HepG2 (cell line): ENCODE measurements at regions not wholly inside any gene's neighbourhood (a gene's known extent, or its start where the extent isn't known, plus 50 kb on each side); places are given as distances from the start of the nearest gene placed in this dataset.

Source experiments
- ATAC-seq: fragments of 200-7000 bp; cut with Tn5 transposase; 3 replicates; pipeline ENCODE4 v1.9.1; 2020; ENCODE audit warnings: mild to moderate bottlenecking, moderate library complexity
- BruUV-seq: library from RNA; stranded (reverse); fragments of 400-500 nt; replicated peaks from 2 replicates; lab custom pipeline; 2021; lab: Mats Ljungman, UMichigan
- CTCF ChIA-PET: fragments of 300-600 bp; formaldehyde crosslinking; extraction: SDS; loops from one replicate; lab custom pipeline; 2021; ENCODE audit warnings: low total read pairs, inconsistent platforms, low intra/inter-chr PET ratio; lab: Yijun Ruan, JAX
- POLR2A ChIA-PET: fragments of 350-600 bp; sonication (Branson Sonifier 250); formaldehyde crosslinking; loops from one replicate; lab custom pipeline; 2020; ENCODE audit warnings: antibody characterized with exemption, inconsistent platforms; lab: Yijun Ruan, JAX
- DNase-seq: peaks from one replicate; pipeline ENCODE4 v3.0.0-alpha.2; 2015; ENCODE audit warnings: low spot score
- FAIRE-seq: peaks from 3 replicates; lab custom pipeline; 2011; peaks lifted over from hg19 to GRCh38; lab: Jason Lieb, UNC
- H2AFZ ChIP-seq: one replicate; pipeline ENCODE4 v1.6.1; 2011; ENCODE audit warnings: low read length, inconsistent platforms
- H3K27ac ChIP-seq: fragments of 300-600 bp; 3 replicates; pipeline ENCODE4 v1.8.0; 2011; ENCODE audit warnings: mixed run types, mild to moderate bottlenecking, mixed read lengths, low read length, inconsistent platforms; ENCODE audit not compliant: insufficient read depth; ENCODE audit errors: extremely low read length
- H3K27me3 ChIP-seq, 2 experiments: fragments of 200-600 bp in 1 of 2; 2 replicates in 1 of 2; 3 replicates in 1 of 2; pipeline versions ENCODE4 v1.6.0 to v1.8.0; 2011; ENCODE audit warnings: low read length in 2 of 2, mild to moderate bottlenecking in 2 of 2, moderate library complexity in 2 of 2, inconsistent platforms in 1 of 2; ENCODE audit not compliant: insufficient read depth in 2 of 2, control insufficient read depth in 1 of 2
- H3K36me3 ChIP-seq, 2 experiments: fragments of 200-600 bp in 1 of 2; replicated peaks in 1 of 2; 2 replicates in 1 of 2; 3 replicates in 1 of 2; pipeline versions ENCODE4 v1.5.1 to v1.8.0; 2011; ENCODE audit warnings: low read length in 2 of 2, inconsistent platforms in 1 of 2; ENCODE audit not compliant: insufficient read depth in 2 of 2, control insufficient read depth in 1 of 2
- H3K4me1 ChIP-seq: 2 replicates; pipeline ENCODE4 v1.5.1; 2012; ENCODE audit warnings: low read length, inconsistent platforms; ENCODE audit not compliant: insufficient read depth
- H3K4me2 ChIP-seq: 2 replicates; pipeline ENCODE4 v1.6.0; 2011; ENCODE audit warnings: low read depth, low read length, inconsistent platforms
- H3K4me3 ChIP-seq, 3 experiments: fragments of 200-600 bp in 1 of 3; sonication (generic), shearing (Covaris generic) in 1 of 3; replicated peaks in 1 of 3; 2 replicates each; pipeline ENCODE4 v1.5.1; 2011 to 2016; ENCODE audit warnings: low read length in 3 of 3, inconsistent platforms in 2 of 3, low read depth in 2 of 3, mild to moderate bottlenecking in 2 of 3, control low read depth in 1 of 3, mixed read lengths in 1 of 3; ENCODE audit not compliant: insufficient read depth in 1 of 3
- H3K79me2 ChIP-seq: one replicate; pipeline ENCODE4 v1.6.1; 2011; ENCODE audit warnings: low read length, inconsistent platforms; ENCODE audit not compliant: insufficient read depth
- H3K9ac ChIP-seq: 2 replicates; pipeline ENCODE4 v1.6.0; 2011; ENCODE audit warnings: mild to moderate bottlenecking, low read depth, low read length, inconsistent platforms; ENCODE audit not compliant: insufficient read depth
- H3K9me3 ChIP-seq: 2 replicates; pipeline ENCODE4 v1.5.1; 2012; ENCODE audit warnings: mild to moderate bottlenecking, low read length
- H4K20me1 ChIP-seq: 2 replicates; pipeline ENCODE4 v1.6.0; 2011; ENCODE audit warnings: inconsistent platforms, mild to moderate bottlenecking, low read length, moderate library complexity; ENCODE audit not compliant: insufficient read depth
- AGO2 ChIP-seq: fragments of 200-400 bp; formaldehyde crosslinking; optimal IDR thresholded peaks from 2 replicates; pipeline ENCODE3; 2017; ENCODE audit warnings: mild to moderate bottlenecking, low read depth, low read length, moderate library complexity
- BCL3 ChIP-seq: sonication (generic); formaldehyde crosslinking; IDR thresholded peaks from 2 replicates; pipeline ENCODE4 v1.5.1; 2020; ENCODE audit warnings: mild to moderate bottlenecking, missing genetic modification reagents, moderate library complexity
- BORCS8-MEF2B ChIP-seq: sonication (generic); formaldehyde crosslinking; IDR thresholded peaks from 2 replicates; pipeline ENCODE4 v1.8.0; 2022; ENCODE audit warnings: mild to moderate bottlenecking, missing genetic modification reagents
- CBFB ChIP-seq: sonication (generic); formaldehyde crosslinking; IDR thresholded peaks from 2 replicates; pipeline ENCODE4 v1.4.0; 2020; ENCODE audit warnings: missing genetic modification reagents
- GATAD1 ChIP-seq: IDR thresholded peaks from 2 replicates; pipeline ENCODE4 v1.6.1; 2016; ENCODE audit warnings: missing genetic modification reagents, missing compliant biosample characterization
- HDAC1 ChIP-seq: sonication (generic); formaldehyde crosslinking; IDR thresholded peaks from 2 replicates; pipeline ENCODE4 v1.5.1; 2020; ENCODE audit warnings: mild to moderate bottlenecking, missing genetic modification reagents
- HES4 ChIP-seq: sonication (generic); formaldehyde crosslinking; IDR thresholded peaks from 2 replicates; pipeline ENCODE4 v1.9.0; 2021; ENCODE audit warnings: mild to moderate bottlenecking, missing genetic modification reagents, borderline replicate concordance
- HMG20B ChIP-seq: conservative IDR thresholded peaks from 2 replicates; pipeline ENCODE4 v1.6.1; 2016; ENCODE audit warnings: missing genetic modification reagents, missing compliant biosample characterization
- HOXA9 ChIP-seq: sonication (generic); formaldehyde crosslinking; IDR thresholded peaks from 2 replicates; pipeline ENCODE4 v1.8.1; 2022; ENCODE audit warnings: missing genetic modification reagents, mild to moderate bottlenecking, moderate library complexity, borderline replicate concordance
- RARA ChIP-seq: IDR thresholded peaks from 2 replicates; pipeline ENCODE4 v1.6.1; 2016; ENCODE audit warnings: missing genetic modification reagents, missing compliant biosample characterization
- TBP ChIP-seq: sonication (generic); formaldehyde crosslinking; IDR thresholded peaks from 2 replicates; pipeline ENCODE4 v1.5.0; 2020; ENCODE audit warnings: missing genetic modification reagents
- TCF7 ChIP-seq: sonication (generic); IDR thresholded peaks from 2 replicates; pipeline ENCODE4 v1.6.1; 2016; ENCODE audit warnings: antibody characterized with exemption, low read depth
- THAP9 ChIP-seq: sonication (generic); formaldehyde crosslinking; IDR thresholded peaks from 2 replicates; pipeline ENCODE4; 2020; ENCODE audit warnings: missing genetic modification reagents, mild to moderate bottlenecking, borderline replicate concordance
- UBTF ChIP-seq: sonication (generic); formaldehyde crosslinking; IDR thresholded peaks from 2 replicates; pipeline ENCODE4 v1.4.0; 2020; ENCODE audit warnings: mild to moderate bottlenecking, missing genetic modification reagents
- ZNF704 ChIP-seq: sonication (generic); formaldehyde crosslinking; IDR thresholded peaks from 2 replicates; pipeline ENCODE4 v1.8.1; 2023; ENCODE audit warnings: mild to moderate bottlenecking, inconsistent platforms, moderate library complexity, missing genetic modification reagents, borderline replicate concordance
- ZSCAN12 ChIP-seq: sonication (generic); formaldehyde crosslinking; IDR thresholded peaks from 2 replicates; pipeline ENCODE4 v1.9.0; 2021; ENCODE audit warnings: mild to moderate bottlenecking, missing genetic modification reagents
- WGBS: methylation state at CpG from one replicate; pipeline ENCODE4 v1.1.6; 2017; ENCODE audit warnings: low lambda C conversion rate; 5-methylcytosine and 5-hydroxymethylcytosine counted together
- in situ Hi-C: cut with HindIII; loops from 2 replicates; pipeline ENCODE4 v1.10.0; 2017; ENCODE audit warnings: low pct_unique_long_range_greater_than_20kb; ENCODE audit not compliant: extremely low pct_ligation_motif_present
- intact Hi-C: fragments of 100-400 bp; cut with micrococcal nuclease; formaldehyde crosslinking; loops from one replicate; pipeline ENCODE4 v1.10.0; 2022; ENCODE audit not compliant: unreplicated experiment

- ChIA-PET CTCF (no interaction called here), POLR2A (no interaction called here)
- no peaks in the 10 kb centered on the region for H3K79me2 ChIP-seq
- TF ChIP-seq CBFB (CRISPR knock-in tag) (peak; percentile 72; the same call in 1 of the 2 replicates), TCF7 (0 out of 2 replicates have a peak, but pooled peaks have one; percentile 17), THAP9 (CRISPR knock-in tag) (0 out of 2 replicates have a peak, but pooled peaks have one; percentile 15), GATAD1 (CRISPR knock-in tag) (no peak), BORCS8-MEF2B (peak; percentile 41; the same call in 1 of the 2 replicates), ZSCAN12 (no peak), UBTF (CRISPR knock-in tag) (peak; percentile 34; the same call in 1 of the 2 replicates), RARA (CRISPR knock-in tag) (peak; percentile 80), ZNF704 (0 out of 2 replicates have a peak, but pooled peaks have one; percentile 49), HES4 (CRISPR knock-in tag) (peak; percentile 35; the same call in 1 of the 2 replicates), BCL3 (CRISPR knock-in tag) (0 out of 2 replicates have a peak, but pooled peaks have one; percentile 50), HMG20B (CRISPR knock-in tag) (no peak), TBP (CRISPR knock-in tag) (no peak), HDAC1 (CRISPR knock-in tag) (0 out of 2 replicates have a peak, but pooled peaks have one; percentile 21), AGO2 (no peak), HOXA9 (CRISPR knock-in tag) (no peak)
Measured at GRCh38 chr2:241926541-241927311, 57.2 kb downstream of the RTP5 start.

More at GRCh38 chr2:241926541-241927311, 57.2 kb downstream of the RTP5 start:
- Histone ChIP-seq H3K4me1 (peaks cover 15% of the 10 kb centered on the region), H3K9ac (no peak overlapping the region), H3K36me3 (no peaks in the 10 kb centered on the region), H4K20me1 (no peaks in the 10 kb centered on the region), H3K9me3 (no peaks in the 10 kb centered on the region), H3K4me3 (peak overlapping the region in 2 of 3 experiments; percentile 1 to 36; a peak in 1 of 6 replicates), H3K27me3 (peaks cover 15 to 45% of the 10 kb centered on the region in 2 experiments), H3K4me2 (peak overlapping the region; percentile 53), H3K27ac (no peak overlapping the region), H2AFZ (no peak overlapping the region)
- no TSS peak for BruUV-seq
- DNase-seq (peak; percentile 61), FAIRE-seq (no peak), ATAC-seq (peak; percentile 77)
- intact Hi-C loops (no loop called here), in situ Hi-C loops (no loop called here)
- 4% methylated on average over 25 of the region's 32 CpGs for WGBS
